SIG-M5 (cell line): ENCODE measurements at regions not wholly inside any gene's neighbourhood (a gene's known extent, or its start where the extent isn't known, plus 50 kb on each side); places are given as distances from the start of the nearest gene placed in this dataset.
"Not testable (repeated sequence)": the region's sequence is repeated elsewhere in the genome, so short reads cannot be mapped to it uniquely, and the experiment has no call there.

Experiments used
- DNase-seq: peaks from one replicate; lab custom pipeline; 2025; lab: John Stamatoyannopoulos, UW

DNA sequence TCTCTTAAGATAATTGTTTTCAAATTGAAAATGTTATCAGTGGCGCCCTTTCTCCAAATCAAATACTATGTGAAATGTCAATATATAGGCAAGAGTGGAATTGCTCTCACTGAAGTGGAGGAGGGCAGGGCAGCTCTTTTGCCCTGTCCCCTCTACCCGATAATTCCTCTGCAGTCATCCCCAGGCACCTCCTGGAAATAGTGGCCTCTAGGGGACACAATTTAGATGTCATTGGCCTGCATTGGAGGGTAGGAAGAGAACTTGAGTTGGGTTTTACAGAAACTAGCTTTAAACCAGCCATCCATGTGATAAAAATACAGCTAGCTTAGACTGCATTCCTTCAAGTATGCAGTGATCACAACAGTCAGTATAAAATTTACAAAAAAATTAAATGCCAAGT lies 288.9 kb downstream of the EDEM1 start:
- DNase-seq = no peak

DNA sequence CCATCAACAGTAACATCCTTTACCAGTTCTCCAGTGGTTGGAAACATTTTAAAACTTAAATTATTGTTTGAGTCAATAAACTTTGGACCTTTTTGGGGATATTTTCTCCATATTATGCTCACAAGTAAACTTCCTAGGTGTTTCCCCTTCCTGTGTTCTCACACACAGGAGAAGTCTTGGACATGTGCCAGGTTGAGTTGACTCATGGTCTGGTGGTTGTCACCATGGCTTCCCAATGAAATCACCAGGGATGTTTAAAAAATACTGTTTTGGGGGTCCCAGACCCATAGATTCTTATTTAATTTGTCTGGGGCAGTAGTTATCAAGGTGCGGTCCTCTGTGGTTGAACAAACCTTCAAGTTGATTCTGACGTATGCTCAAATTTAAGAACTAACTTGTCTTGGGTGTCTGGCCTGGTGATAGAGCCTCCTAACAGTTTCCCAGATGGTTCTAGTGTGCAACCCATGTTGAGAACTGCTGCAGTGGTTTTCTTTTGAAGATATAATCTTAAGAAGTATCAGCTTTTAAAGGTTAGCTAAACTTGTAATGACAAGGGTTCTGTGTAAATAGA lies 291.8 kb downstream of the EDEM1 start:
- no peak for DNase-seq

DNA sequence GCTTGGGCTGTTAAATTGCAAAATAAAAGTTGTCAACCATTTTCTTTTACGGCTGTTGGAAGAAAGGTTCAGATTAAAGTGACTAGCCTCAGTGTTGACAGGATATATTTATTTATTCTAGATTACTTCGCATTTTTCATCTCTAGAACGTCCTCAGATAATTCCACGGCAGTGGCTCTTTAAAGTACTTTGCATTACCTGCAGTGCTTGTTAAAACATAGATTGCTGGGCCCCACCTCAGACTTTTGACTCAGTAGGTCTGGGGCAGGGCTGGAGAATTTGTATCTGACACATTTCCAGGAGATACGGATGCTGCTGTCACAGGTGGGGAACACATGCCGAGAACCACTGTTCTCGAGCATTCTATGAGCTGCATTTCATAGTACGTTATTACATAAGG lies 292.7 kb downstream of the EDEM1 start:
- no peak for DNase-seq

DNA sequence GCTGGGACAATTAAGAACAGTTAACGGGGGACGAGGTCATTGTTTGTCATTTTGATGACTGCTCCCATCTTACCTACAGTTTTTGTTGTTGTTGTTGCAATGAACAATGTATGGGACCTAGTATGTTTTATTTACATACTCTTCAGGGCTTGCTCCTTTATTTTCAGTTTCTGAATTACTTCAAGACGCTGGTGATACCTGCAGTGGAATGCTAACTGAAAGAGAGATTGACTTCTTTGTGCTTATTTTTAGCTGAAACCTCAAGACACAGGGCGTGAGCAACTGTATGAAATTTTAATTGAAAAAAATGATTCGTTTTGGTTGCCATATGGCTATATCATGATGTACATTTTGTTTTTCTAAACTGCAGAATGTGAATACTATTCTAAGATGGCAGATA lies 297.9 kb downstream of the EDEM1 start:
- no peak for DNase-seq

DNA sequence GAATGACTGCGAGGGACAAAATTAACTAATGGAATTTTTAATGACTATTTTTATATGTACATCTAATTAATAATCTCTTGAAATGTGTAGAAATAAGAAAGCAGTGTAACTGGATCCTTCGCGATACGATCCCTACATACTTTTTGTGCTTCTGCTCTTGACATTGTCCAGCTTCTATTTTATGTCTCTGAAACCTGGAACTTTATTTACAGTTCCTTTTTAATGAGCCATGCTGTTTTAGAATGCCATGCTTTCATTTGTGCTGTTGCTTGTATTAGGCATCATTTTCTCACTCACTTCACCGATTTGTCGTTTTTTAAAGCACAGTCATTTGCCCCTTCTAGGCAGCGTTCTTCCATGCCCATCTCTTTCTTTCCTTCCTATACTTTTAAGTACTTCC lies 301.3 kb downstream of the EDEM1 start:
- DNase-seq = no peak

DNA sequence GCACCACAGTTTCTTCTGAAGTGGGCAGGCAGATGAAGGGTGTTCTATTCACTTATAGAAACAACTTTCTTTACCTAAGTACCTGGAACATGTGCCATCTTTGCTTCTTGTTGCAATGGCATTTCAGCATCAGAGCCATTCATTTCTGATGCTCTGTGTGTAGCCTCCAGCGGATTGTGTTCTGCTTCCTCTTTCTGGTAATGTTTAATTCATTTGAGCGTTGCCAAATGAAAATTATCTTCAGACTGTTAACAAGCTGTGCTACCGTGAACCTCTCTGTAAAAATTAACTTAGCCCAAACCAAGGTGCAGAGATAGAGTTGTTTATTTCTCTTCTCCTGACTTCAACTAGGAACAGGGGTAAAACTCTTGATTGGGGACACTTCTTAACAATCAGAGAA lies 302.0 kb downstream of the EDEM1 start:
- no peak for DNase-seq

DNA sequence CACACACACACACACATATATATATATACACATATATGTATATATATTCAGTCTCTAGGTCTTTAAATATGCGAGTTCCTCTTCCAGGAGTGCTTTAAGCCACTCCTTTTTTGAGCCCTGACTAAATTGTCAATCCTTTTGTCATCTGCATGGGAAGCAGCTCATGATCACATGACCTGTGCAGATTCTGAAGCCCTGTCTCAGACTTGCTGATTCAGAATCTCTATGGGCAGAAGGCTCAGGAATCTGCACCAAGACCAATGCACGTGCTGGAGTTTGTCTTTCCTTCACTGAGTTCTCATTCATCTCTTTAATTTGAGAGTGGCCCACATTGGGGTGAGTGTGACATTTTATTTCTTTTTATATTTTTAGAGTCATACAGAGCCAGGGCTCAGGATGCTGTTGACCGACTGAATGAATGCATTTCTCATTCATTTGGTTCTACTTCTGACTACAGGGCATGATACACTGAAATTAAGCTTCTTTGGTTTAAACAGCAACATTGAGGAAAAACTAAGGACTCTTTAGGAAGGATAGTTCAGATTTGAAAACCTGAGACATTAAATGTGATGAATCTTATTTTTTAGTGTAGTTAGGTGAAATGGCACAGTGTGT lies 307.5 kb downstream of the EDEM1 start:
- no peak for DNase-seq

DNA sequence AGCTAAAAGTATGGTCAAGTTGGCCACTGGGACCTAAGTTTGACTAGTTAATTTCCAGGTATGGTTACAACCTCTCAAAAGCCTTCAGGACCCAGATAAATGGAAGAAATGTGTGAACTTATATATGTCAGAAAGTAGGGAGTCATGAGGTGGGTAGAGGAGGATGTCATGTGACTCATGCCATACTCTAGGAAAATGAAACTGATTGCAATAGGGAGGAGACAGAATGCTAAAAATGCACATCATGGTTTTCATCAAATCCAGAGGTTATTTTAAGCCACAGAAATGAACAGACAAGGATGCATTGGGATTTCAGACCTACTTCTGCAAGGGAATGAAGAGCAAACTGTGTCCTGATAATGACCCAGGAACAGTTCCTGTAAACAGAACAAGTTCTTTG lies 310.0 kb downstream of the EDEM1 start:
- no peak for DNase-seq

DNA sequence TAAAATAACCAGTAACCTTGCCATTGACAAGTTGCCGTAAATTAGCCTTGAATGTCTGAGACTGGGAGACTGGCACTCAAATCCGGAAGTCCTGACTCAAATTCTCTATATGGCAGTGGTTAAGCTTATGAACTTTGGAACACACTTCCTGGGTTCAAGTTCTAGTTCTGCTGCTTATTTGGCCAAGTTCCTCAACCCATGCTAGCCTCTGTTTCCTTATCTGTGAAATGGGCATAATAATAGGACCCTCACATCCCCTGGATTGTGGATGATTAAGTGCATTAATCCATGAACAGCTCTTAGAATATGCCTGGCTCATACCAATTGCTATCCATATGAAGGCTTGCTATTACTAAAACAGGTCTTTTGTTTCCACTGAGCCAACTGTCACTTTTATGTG lies 311.5 kb downstream of the EDEM1 start:
- no peak for DNase-seq

DNA sequence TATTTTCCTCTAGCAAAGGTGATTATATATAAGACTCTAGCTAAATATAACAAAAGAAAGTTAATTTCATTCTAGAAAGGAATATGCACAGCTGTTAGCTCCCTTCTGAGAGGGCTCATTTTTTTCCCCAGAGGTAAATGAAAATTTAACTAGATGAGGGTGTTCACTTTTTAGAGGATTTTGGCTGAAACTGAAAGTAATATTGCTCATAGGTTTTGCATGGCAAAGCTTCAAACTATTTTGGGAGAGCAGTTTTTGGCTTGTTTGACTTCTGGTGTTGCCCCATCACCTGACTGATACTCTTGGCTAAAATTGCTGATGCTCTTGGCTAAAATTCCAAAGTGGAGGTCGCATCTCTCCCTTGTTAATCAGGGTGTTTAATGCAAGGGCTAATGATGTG lies 311.9 kb downstream of the EDEM1 start:
- DNase-seq = no peak

DNA sequence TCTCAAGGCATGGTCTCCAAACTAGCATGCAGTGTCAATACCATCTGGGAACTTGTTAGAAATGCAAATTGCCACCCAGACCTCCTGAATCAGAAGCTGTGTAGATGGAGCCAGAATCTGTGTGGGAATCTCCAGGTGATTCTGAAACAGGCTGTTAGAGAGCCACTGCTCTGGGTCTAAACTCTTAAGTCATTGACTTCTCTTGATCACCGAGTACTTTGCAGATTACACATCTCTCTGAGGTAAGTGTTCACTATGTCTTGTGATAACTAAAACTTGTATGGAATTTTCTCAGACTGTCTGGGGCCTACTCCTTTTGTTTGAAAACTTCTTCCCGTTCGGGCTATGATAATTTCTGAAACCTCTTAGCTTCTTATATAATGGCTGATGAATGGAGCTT lies 315.6 kb downstream of the EDEM1 start:
- DNase-seq = no peak

DNA sequence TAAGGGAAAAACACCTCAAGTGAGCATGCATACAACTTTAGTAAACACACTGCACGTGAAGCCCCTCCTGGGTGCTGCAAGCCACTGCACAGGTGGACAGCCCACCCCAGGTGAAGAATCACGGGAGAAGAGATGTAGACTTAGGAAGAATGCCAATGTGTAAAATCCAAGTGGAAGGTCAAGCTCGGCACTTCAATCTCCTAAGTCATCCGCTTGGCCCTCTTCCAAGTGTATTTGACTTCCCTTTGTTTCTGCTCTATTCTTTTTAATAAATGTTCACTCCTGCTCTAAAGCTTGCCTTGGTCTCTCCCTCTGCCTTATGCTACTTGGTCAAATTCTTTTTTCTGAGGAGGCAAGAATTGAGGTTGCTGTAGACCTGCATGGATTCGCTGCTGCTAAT lies 316.6 kb downstream of the EDEM1 start:
- no peak for DNase-seq

DNA sequence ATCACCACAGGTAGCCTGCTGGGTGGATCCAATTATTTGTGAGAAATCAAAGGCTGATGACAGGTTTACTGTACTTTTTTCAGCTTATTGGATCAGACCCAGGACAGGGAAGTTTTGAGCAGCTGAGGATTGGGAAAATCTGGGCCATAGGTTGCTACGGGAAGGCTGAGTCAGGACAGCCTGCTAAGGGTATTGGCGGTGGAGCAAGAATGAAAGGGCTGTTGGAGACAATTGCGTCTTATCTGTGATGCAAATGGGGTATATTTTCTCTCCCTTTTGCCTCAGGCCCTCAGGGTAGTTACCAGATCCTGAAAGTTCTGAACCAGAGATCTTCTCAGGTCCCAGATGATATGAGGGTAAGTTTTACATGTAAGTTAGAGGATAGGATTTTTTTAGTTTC lies 317.7 kb downstream of the EDEM1 start:
- DNase-seq = no peak

DNA sequence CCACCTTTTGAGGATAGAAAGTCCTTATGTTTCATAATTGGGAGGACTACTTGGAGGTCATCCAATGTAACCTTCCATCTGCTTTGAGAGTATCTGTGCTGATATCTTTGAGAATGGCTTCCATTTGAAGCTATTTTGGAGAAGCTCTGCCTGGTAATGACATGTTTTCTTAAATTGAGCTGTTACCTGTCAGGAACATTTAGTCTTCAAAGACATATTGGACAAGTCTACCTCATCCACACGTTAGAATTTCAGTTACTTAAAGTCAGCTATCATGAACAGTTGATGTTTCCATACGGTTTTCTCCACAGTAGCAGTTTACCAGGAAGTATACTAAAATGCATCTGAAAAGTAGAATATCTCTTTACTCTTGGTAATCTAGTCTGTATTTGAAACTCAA lies 318.5 kb downstream of the EDEM1 start:
- DNase-seq = no peak

DNA sequence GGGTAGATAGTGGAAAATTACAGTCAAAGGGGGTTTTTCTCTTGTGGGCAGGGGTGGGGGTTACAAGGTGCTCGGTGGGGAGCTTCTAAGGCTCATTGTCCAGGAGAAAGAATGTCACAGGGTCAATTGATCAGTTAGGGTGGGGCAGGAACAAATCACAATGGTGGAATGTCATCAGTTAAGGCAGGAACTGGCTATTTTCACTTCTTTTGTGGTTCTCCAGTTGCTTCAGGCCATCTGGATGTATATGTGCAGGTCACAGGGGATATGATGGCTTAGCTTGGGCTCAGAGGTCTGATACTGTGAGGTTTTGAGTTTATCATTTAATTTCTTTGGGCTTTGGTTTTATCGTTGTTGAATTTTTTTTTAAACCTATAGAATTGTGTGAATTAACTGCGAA lies 321.4 kb downstream of the EDEM1 start:
- DNase-seq = not testable (repeated sequence)

DNA sequence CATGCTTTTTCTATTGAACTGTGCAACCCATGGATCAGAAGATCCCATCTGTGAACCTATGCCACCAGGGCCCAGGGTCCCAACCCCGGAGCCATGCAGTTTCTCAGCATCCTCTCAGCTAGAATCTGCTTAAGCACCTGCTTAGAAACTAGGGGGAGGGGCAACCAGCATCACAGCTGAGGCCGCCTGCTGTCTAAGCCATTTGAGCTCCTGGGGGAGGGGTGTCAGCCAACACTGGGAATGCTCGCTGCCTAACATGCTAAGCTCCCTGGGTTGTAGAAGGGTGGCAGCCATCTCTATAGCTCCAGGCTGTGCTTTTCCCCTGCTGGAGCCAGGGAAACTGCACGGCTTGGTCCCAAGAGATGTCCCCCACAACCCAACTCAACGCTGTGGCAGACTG lies 322.8 kb downstream of the EDEM1 start:
- no peak for DNase-seq

DNA sequence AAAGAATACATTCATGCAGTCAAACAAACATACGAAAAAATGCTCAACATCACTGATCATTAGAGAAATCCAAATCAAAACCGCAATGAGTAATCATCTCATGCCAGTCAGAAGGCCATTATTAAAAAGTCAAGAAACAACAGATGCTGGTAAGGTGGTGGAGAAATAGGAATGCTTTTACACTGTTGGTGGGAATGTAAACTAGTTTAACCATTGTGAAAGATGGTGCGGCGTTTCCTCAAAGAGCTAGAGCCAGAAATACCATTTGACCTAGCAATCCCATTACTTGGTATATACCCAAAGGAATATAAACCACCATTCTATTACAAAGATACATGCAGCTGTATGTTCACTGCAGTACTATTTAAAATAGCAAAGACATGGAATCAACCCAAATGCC lies 330.4 kb downstream of the EDEM1 start:
- DNase-seq = no peak

DNA sequence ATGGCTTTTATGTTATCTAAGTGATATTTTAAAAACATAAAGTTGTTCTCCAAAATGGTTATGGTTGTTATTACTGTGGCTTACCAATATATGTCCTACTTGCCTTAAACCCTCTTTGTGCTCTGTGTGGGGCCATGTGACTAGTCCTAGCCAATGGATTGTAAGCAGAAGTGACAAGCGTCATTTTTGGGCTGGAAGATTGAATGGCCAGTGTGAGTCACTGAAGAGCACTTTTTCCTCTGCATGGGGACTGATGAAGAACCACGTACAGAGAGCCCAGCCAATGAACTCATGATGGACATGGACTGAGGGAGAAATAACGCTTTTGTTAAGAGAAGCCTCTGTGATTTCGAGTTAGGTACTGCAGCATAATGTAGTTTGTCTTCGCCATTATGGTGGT lies 332.7 kb downstream of the EDEM1 start:
- no peak for DNase-seq

DNA sequence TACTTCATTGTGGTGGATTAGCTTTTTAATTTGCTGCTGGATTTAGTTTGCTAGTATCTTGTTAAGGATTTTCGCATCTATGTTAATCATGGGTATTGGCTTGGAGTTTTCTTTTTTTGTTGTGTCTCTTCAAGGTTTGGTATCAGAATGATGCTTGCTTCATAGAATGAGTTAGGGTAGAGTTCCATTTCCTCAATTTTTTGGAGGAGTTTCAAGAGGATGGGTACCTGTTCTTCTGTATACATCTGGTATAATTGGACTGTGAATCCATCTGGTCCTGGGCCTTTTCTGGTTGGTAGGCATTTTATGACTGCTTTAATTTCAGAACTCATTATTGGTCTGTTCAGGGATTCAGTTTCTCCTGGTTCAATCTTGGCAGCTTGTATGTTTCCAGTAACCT lies 335.6 kb downstream of the EDEM1 start:
- no peak for DNase-seq

DNA sequence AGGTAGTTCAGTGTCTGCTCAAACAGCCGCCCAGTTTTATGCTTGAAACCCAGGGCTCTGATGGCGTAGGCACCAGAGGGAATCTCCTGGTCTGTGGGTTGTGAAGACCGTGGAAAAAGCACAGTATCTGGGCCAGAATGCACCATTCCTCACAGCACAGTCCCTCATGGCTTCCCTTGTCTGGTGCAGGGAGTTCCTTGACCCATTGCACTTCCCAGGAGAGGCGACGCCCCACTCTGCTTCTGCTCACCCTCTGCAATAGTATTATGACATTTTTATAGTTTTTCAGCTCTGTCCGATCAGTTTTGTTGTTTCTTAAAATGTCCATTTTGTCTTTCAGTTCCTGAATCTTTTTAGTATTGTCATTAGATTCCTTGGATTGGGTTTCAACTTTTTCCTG lies 343.5 kb downstream of the EDEM1 start:
- DNase-seq = no peak

DNA sequence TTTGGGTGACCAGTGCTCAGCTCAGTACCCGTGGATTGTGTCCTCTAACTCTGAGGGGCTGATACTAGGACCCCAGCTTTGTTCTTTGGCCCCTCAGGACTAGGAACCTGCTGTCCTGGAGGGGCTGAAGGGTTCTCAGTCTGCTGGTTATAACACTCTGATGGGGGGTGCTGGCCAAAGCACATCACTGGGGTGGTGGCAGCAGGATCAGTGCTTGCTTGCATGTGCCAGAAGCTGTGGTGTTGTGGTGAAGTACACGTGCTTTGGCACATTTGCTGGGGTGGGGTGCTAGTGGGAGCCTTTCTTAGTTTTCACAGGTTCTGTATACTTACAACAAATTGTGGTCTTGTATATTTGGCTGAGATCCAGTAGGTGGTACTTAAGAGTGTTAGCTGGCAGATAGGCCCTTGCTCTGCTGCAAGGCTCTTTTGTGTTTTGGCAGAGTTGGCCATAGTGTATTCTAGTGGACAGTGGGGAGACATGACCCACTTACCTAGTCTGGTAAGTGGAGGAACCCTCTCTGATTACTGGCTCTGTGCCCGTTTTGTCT lies 344.3 kb downstream of the EDEM1 start:
- DNase-seq = no peak

DNA sequence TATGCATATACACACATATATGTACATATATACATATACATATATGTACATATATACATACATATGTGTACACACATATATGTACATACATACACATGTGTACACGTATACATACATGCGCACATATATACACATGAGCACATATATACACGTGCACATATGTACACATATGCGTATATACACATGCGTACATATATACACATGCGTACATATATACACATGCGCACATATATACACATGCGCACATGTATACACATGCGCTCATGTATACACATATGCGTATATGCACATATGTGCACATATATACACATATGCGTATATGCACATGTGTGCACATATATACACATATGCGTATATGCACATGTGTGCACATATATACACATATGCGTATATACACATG lies 353.0 kb downstream of the EDEM1 start:
- no peak for DNase-seq

DNA sequence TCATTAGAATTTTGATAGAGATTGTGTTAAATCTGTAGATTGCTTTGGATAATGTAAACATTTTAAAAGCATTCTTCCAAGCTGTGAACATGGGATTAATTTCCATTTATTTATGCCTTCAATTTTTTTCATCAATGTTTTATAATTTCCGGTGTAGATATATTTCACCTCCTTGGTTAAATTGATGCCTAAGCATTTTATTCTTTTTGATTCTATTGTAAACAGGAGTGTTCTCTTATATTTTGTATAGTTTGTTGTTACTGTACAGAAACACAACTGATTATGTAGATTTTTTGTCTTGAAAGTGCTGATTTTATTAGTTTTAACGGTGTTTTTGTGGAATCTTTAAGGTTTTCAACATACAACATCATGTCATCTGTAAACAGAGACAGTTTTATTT lies 355.0 kb downstream of the EDEM1 start:
- no peak for DNase-seq

DNA sequence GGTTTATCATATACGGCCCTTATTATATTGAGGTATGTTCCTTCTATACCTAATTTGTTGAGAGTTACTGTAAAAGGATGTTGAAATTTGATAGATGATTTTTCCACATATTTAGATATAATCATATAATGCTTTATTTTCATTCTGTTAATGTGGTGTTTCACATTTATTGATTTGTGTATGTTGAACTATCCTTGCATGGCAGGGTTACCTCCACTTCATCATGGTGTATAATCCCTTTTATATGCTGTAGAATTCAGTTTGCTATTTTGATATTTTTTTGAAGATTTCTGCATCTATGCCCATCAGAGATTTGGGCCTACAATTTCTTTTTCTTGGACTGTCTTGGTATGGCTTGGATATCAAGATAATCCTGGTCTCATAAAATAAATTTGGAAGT lies 355.5 kb downstream of the EDEM1 start:
- DNase-seq = no peak
